ENCODE measurements at regions not wholly inside any gene's neighbourhood (a gene's known extent, or its start where the extent isn't known, plus 50 kb on each side); places are given as distances from the start of the nearest gene placed in this dataset.

GRCh38 chr5:29949301-29949872 lies 1244.1 kb upstream of the CDH6 start:
- DNase-seq (ENCODE audit: low read depth): no peak

DNA sequence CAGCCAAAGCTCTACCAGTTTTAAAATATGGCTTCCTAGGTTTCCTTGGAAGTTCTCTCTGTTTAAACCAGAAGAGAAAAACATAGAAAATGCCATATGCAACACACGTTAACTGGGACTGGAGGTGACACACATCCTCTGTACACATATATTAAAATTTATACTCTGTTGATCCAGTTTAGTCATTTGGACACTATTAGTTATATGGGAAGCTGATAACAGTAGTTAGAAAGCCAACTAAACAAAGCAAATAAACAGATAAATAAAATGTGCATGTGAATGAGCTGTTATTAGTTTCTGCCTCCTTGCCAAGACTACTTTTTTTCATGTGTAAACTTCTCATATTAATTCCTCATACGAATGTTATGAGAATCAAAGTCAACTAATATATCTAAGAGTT lies 1249.2 kb upstream of the CDH6 start:
- no peak for DNase-seq (ENCODE audit: low read depth)

- no peak for DNase-seq (ENCODE audit: low read depth)
These were observed 1251.4 kb upstream of the CDH6 start for GRCh38 chr5:29942089-29942488.

- no peak for DNase-seq (ENCODE audit: low read depth)
These were observed 1253.5 kb upstream of the CDH6 start for GRCh38 chr5:29939988-29940387.

DNA sequence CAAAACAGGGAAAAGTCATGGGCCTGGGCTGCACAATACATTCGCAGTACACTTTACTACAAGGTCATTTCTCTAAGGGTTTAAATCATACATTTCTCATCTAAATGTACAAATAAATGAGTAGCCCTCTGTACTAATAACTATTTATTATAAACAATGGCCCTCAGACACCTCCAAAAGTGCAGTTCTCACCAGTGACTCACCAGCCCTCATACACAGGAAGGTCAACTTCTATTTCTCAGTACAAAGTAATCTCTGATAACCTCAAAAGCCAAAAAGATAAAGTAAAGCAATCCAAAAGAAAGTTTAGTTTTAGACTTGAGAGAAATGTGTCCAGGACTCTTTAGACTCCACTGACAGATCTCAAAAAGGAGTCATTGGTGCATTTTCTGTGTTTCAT lies 1258.1 kb upstream of the CDH6 start:
- DNase-seq (ENCODE audit: low read depth): no peak

DNA sequence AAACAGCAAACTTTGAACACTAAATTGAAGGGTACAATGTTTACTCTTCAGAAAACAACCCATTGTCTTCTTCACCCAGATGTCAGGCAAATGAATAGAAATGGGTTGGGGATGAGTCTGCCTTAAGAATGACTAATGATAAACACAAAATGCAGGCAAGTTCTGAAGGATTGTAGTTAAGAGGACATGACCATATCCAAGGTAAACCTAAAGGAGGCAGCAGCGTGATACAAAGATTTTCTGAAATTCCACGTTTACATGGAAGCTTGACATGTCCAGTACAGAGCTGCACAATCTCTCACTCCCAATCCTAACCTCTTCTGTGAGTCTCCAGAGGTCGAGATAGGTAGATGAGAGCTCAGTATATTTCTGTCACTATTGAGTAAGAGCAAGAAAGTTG lies 1263.2 kb upstream of the CDH6 start:
- no peak for DNase-seq (ENCODE audit: low read depth)

- no peak for DNase-seq (ENCODE audit: low read depth)
These were observed 1269.4 kb upstream of the CDH6 start for GRCh38 chr5:29924107-29924506.

DNA sequence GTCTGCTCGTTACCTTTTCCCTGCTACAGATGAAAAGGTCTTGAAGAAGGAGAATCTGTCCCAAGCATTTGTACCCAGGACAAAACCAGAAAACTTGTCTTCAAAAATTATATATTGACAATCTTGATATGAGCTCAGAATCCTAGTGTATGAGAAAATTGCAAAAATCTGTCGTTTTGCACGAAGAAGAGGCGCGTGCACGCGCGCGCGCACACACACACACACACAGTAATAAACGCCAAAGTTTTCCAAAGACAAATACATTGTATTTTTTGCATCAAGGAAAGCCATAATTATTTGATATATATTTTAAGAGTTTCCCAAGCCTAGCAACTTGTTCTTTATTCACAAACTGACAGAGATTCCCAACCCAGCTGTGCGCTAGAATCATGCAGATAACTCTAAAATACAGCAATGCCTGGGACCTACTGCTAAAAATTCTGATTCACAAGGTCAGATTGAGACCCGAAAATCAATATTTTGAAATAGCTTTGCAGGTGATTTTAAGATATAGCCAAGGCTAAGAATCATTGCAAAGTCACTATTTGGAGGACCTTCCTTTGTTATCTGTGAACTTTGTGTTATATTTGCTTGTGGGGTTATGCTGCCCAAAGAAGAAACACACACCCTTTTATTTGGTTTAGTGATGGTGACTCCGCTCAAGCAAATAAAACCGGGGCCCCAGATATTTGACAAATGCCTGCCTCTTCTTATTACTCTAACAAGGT lies 1287.7 kb upstream of the CDH6 start:
- no peak for DNase-seq (ENCODE audit: low read depth)

- DNase-seq (ENCODE audit: low read depth): no peak
These were observed 1290.6 kb upstream of the CDH6 start for GRCh38 chr5:29902859-29903258.

- DNase-seq (ENCODE audit: low read depth): no peak
These were observed 1293.9 kb upstream of the CDH6 start for GRCh38 chr5:29899583-29899982.

DNA sequence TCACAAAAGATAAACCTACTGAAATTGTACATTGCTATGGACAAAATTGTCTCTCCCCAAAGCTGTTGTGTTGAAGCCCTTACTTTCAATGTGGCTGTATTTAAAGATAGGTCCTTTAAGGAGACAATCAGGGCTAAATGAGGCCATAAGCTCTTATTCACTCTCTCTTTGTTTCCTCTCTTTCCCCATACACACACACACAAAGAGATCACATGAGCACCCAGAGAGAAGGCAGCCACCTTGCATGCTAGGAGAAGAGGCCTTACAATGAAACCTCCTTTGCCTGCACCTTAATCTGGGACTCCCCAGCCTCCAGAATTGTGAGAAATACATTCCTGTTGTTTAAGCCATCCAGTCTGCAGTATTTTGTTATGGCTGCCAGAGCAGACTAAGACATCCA lies 1295.6 kb upstream of the CDH6 start:
- no peak for DNase-seq (ENCODE audit: low read depth)

DNA sequence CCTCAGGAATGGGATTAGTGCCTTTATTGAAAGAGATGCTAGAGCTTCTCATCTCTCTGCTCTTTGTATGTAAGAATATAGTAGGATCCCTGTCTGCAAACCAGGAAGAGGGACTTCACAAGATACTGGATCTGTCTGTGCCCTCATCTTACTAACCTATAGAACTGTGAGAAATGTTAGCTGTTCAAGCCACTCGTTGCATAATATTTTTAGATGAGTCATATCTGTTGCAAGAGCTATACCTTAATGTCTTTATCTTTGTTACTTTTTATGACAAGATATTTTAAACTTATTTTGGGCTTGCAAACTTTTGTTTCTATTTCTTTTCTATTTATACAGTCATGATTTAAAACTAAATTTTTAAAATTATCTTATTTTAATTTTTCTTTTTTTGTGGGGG lies 1296.8 kb upstream of the CDH6 start:
- no peak for DNase-seq (ENCODE audit: low read depth)

DNA sequence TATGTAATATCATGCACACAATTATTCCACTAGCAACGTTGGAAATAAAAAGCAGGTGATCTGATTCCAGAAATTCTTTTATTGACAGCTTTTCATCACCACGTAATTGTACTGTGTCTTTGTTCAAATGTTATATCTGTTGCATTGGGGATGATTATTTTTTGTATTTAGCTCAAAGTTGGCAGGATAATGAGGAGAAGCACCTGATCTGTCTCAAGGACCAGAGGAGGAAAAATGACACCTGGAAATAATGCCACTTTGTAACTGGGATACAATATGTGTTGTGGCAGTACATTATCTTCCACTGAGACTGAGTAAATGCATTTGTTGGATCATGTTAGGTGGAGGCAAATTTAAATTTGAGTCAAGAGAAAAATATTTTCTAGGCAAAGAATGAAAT lies 1298.8 kb upstream of the CDH6 start:
- no peak for DNase-seq (ENCODE audit: low read depth)

GRCh38 chr5:29889051-29889450 lies 1304.4 kb upstream of the CDH6 start:
- DNase-seq (ENCODE audit: low read depth): no peak

GRCh38 chr5:29885595-29885994 lies 1307.9 kb upstream of the CDH6 start:
- no peak for DNase-seq (ENCODE audit: low read depth)

GRCh38 chr5:29882036-29882435 lies 1311.5 kb upstream of the CDH6 start:
- DNase-seq (ENCODE audit: low read depth): no peak

DNA sequence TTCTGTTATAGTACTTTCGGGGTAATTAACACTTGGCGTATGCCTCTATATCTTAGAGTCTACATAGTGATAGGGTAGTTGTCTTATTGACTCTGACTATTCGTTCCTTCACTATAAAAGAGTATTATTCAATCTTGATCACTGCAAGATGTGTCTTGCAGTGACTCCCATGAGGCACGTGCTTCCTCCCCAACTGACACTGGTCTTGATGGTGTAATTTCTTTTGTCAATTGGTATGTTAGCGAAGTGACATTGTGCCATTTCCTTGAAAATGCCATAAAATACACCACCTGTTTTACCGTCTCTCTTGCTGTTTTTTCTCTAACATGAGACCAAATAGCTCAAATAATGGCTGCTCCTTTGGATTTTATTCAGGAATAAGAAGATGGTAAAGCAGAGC lies 1314.1 kb upstream of the CDH6 start:
- DNase-seq (ENCODE audit: low read depth): no peak

DNA sequence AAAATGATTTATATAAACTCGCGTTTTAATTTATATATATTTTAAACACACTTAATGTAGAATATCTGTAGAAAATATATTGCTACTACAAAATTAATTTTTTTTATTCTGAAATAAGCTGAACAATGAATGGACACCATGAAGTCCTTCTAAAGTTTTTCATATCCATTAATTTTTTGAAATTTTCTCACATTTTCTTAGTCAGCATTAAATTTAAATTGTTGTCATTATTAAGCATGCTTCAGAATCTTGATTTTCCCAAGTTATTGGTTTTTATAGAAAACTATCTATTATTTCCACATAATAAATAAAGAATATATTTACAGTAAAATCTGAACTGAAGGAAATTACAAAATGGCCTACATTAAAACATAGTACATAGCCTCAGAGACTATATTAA lies 1314.9 kb upstream of the CDH6 start:
- no peak for DNase-seq (ENCODE audit: low read depth)

- no peak for DNase-seq (ENCODE audit: low read depth)
These were observed 1326.3 kb upstream of the CDH6 start for GRCh38 chr5:29867155-29867554.

GRCh38 chr5:29853711-29854220 lies 1339.7 kb upstream of the CDH6 start:
- DNase-seq (ENCODE audit: low read depth): no peak

GRCh38 chr5:29852329-29852728 lies 1341.2 kb upstream of the CDH6 start:
- no peak for DNase-seq (ENCODE audit: low read depth)

- no peak for DNase-seq (ENCODE audit: low read depth)
These were observed 1348.3 kb upstream of the CDH6 start for GRCh38 chr5:29845206-29845605.

- DNase-seq (ENCODE audit: low read depth): no peak
These were observed 1360.1 kb upstream of the CDH6 start for GRCh38 chr5:29833394-29833793.

- DNase-seq (ENCODE audit: low read depth): no peak
These were observed 1371.0 kb upstream of the CDH6 start for GRCh38 chr5:29822521-29822920.
